ENCODE measurements at regions not wholly inside any gene's neighbourhood (a gene's known extent, or its start where the extent isn't known, plus 50 kb on each side); places are given as distances from the start of the nearest gene placed in this dataset.

DNA sequence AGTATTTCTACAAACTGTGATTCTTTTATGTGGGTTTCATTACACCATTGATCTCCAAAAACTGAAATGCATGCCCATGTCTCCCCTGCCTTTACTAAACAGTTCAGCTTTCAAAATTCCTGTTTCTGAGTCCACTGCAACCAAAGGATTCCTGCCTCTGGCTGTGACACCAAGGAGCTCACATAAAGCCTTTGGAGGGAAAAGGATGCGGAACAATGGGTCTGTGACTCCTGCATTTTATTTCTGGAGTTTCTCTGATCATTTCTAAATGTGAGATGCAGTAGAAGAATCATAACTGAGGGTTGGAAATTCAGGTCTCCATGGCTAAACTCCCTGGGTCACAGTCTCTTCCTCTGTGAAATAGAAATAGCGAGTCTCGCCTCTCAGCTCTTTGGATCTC, 149.5 kb downstream of the MEX3B start:
- TF ChIP-seq, protein P1, sequence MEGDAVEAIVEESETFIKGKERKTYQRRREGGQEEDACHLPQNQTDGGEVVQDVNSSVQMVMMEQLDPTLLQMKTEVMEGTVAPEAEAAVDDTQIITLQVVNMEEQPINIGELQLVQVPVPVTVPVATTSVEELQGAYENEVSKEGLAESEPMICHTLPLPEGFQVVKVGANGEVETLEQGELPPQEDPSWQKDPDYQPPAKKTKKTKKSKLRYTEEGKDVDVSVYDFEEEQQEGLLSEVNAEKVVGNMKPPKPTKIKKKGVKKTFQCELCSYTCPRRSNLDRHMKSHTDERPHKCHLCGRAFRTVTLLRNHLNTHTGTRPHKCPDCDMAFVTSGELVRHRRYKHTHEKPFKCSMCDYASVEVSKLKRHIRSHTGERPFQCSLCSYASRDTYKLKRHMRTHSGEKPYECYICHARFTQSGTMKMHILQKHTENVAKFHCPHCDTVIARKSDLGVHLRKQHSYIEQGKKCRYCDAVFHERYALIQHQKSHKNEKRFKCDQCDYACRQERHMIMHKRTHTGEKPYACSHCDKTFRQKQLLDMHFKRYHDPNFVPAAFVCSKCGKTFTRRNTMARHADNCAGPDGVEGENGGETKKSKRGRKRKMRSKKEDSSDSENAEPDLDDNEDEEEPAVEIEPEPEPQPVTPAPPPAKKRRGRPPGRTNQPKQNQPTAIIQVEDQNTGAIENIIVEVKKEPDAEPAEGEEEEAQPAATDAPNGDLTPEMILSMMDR (IDR thresholded peaks at IDR 0.05): no peak
- no peak for TF ChIP-seq POLR2A (IDR thresholded peaks at IDR 0.05)

Data from right lobe of liver (tissue), 4 donors.